H9 (cell line): ENCODE measurements at regions not wholly inside any gene's neighbourhood (a gene's known extent, or its start where the extent isn't known, plus 50 kb on each side); places are given as distances from the start of the nearest gene placed in this dataset.

ENCODE experiments used
- DNase-seq: peaks from one replicate; pipeline ENCODE4 v3.0.0-alpha.2; 2017
- H2AFZ ChIP-seq: one replicate; pipeline ENCODE4 v1.6.1; 2013; ENCODE audit warnings: mild to moderate bottlenecking, low read length, control low read depth, moderate library complexity
- H2AK5ac ChIP-seq: 2 replicates; pipeline ENCODE4 v1.6.1; 2013; ENCODE audit warnings: low read length, control low read depth, mixed read lengths; ENCODE audit not compliant: insufficient read length
- H2BK120ac ChIP-seq: one replicate; pipeline ENCODE4 v1.6.1; 2013; ENCODE audit warnings: low read depth, mild to moderate bottlenecking, low read length, control low read depth, inconsistent platforms; ENCODE audit not compliant: poor library complexity, severe bottlenecking
- H2BK12ac ChIP-seq: 2 replicates; pipeline ENCODE4 v1.6.1; 2013; ENCODE audit warnings: low read length, control low read depth, mixed read lengths, low read depth; ENCODE audit not compliant: insufficient read length
- H2BK15ac ChIP-seq: 2 replicates; pipeline ENCODE4 v1.6.1; 2013; ENCODE audit warnings: low read depth, low read length, control low read depth
- H2BK20ac ChIP-seq: one replicate; pipeline ENCODE4 v1.6.1; 2013; ENCODE audit warnings: low read depth, mild to moderate bottlenecking, low read length, control low read depth, inconsistent platforms; ENCODE audit not compliant: poor library complexity, severe bottlenecking
- H2BK5ac ChIP-seq: 2 replicates; pipeline ENCODE4 v1.6.1; 2013; ENCODE audit warnings: low read length, control low read depth, mixed read lengths; ENCODE audit not compliant: insufficient read length
- H3K14ac ChIP-seq: 2 replicates; pipeline ENCODE4 v1.6.1; 2013; ENCODE audit warnings: low read length, control low read depth; ENCODE audit not compliant: insufficient read depth
- H3K18ac ChIP-seq: 2 replicates; pipeline ENCODE4 v1.6.1; 2013; ENCODE audit warnings: low read depth, mild to moderate bottlenecking, mixed read lengths, low read length, control low read depth; ENCODE audit not compliant: insufficient read length
- H3K23ac ChIP-seq: 2 replicates; pipeline ENCODE4 v1.6.1; 2013; ENCODE audit warnings: low read length, control low read depth, mixed read lengths, low read depth; ENCODE audit not compliant: insufficient read length
- H3K23me2 ChIP-seq: 2 replicates; pipeline ENCODE4 v1.6.1; 2013; ENCODE audit warnings: low read depth, mild to moderate bottlenecking, mixed read lengths, low read length, control low read depth; ENCODE audit not compliant: insufficient read length, poor library complexity, severe bottlenecking
- H3K27ac ChIP-seq: 2 replicates; pipeline ENCODE4 v1.5.1; 2013; ENCODE audit warnings: low read length, control low read depth, mixed read lengths, low read depth; ENCODE audit not compliant: insufficient read length
- H3K27me3 ChIP-seq: 2 replicates; pipeline ENCODE4 v1.6.1; 2013; ENCODE audit warnings: low read length, control low read depth, inconsistent platforms; ENCODE audit not compliant: insufficient read depth
- H3K4ac ChIP-seq: 2 replicates; pipeline ENCODE4 v1.6.1; 2013; ENCODE audit warnings: low read depth, mild to moderate bottlenecking, control low read depth, inconsistent platforms, low read length, moderate library complexity
- H3K4me1 ChIP-seq: 2 replicates; pipeline ENCODE4 v1.6.1; 2013; ENCODE audit warnings: low read length, control low read depth, inconsistent platforms; ENCODE audit not compliant: insufficient read depth
- H3K4me2 ChIP-seq: 2 replicates; pipeline ENCODE4 v1.6.1; 2013; ENCODE audit warnings: low read length, control low read depth, mixed read lengths; ENCODE audit not compliant: insufficient read length, insufficient read depth
- H3K56ac ChIP-seq: 2 replicates; pipeline ENCODE4 v1.6.1; 2013; ENCODE audit warnings: low read depth, mild to moderate bottlenecking, mixed read lengths, low read length, control low read depth; ENCODE audit not compliant: insufficient read length
- H3K79me1 ChIP-seq: 2 replicates; pipeline ENCODE4 v1.6.1; 2013; ENCODE audit warnings: low read depth, mild to moderate bottlenecking, moderate library complexity, low read length, control low read depth, inconsistent platforms; ENCODE audit not compliant: insufficient read depth, poor library complexity, severe bottlenecking
- H3K79me2 ChIP-seq: 2 replicates; pipeline ENCODE4 v1.6.1; 2013; ENCODE audit warnings: low read length, control low read depth, inconsistent platforms; ENCODE audit not compliant: insufficient read depth
- H3K9ac ChIP-seq: 2 replicates; pipeline ENCODE4 v1.6.1; 2013; ENCODE audit warnings: low read length, control low read depth, mixed read lengths; ENCODE audit not compliant: insufficient read length; ENCODE audit errors: extremely low read depth
- H3K9me3 ChIP-seq: one replicate; pipeline ENCODE4 v1.6.1; 2013; ENCODE audit warnings: low read depth, low read length, inconsistent platforms; ENCODE audit not compliant: control insufficient read depth
- H3T11ph ChIP-seq: one replicate; pipeline ENCODE4 v1.6.1; 2013; ENCODE audit warnings: mild to moderate bottlenecking, low read length, control low read depth, inconsistent platforms
- H4K20me1 ChIP-seq: one replicate; pipeline ENCODE4 v1.6.1; 2013; ENCODE audit not compliant: control insufficient read depth, insufficient read length, insufficient read depth
- H4K5ac ChIP-seq: 2 replicates; pipeline ENCODE4 v1.6.1; 2013; ENCODE audit warnings: low read depth, mild to moderate bottlenecking, mixed read lengths, low read length, control low read depth; ENCODE audit not compliant: insufficient read length
- H4K8ac ChIP-seq: replicated peaks from 2 replicates; pipeline ENCODE4 v1.6.1; 2013; ENCODE audit warnings: low read length, control low read depth, mixed read lengths, low read depth; ENCODE audit not compliant: insufficient read length
- H4K91ac ChIP-seq: 2 replicates; pipeline ENCODE4 v1.6.1; 2013; ENCODE audit warnings: low read depth, mild to moderate bottlenecking, moderate library complexity, mixed read lengths, low read length, control low read depth; ENCODE audit not compliant: insufficient read length
- H3K27ac Mint-ChIP-seq, 3 experiments: 2 replicates in 2 of 3; 3 replicates in 1 of 3; pipeline ENCODE4 v1.8.0; 2020 to 2021; ENCODE audit warnings: mixed read lengths in 3 of 3, mild to moderate bottlenecking in 1 of 3, moderate library complexity in 1 of 3
- H3K27me3 Mint-ChIP-seq: 2 replicates; pipeline ENCODE4 v1.8.0; 2021; ENCODE audit warnings: low read depth, mild to moderate bottlenecking, moderate library complexity, mixed read lengths
- H3K36me3 Mint-ChIP-seq, 3 experiments: 2 replicates in 2 of 3; 3 replicates in 1 of 3; pipeline ENCODE4 v1.8.0; 2020 to 2021; ENCODE audit warnings: low read depth in 3 of 3, mixed read lengths in 3 of 3; ENCODE audit not compliant: insufficient read depth in 1 of 3
- H3K4me1 Mint-ChIP-seq, 2 experiments: 2 replicates each; pipeline ENCODE4 v1.8.0; 2020; ENCODE audit warnings: mixed read lengths in 2 of 2
- H3K4me3 Mint-ChIP-seq, 2 experiments: 2 replicates in 1 of 2; 3 replicates in 1 of 2; pipeline ENCODE4 v1.8.0; 2020 to 2021; ENCODE audit warnings: mild to moderate bottlenecking in 2 of 2, mixed read lengths in 2 of 2, moderate library complexity in 1 of 2
- H3K9me3 Mint-ChIP-seq, 2 experiments: 2 replicates in 1 of 2; 3 replicates in 1 of 2; pipeline ENCODE4 v1.8.0; 2020; ENCODE audit warnings: mild to moderate bottlenecking in 2 of 2, mixed read lengths in 2 of 2, moderate library complexity in 1 of 2
- WGBS: extraction: QIAGEN DNeasy Blood & Tissue Kit; methylation state at CpG from one replicate; pipeline ENCODE4 v1.1.7; 2013; ENCODE audit warnings: missing lambda C conversion rate, low lambda C conversion rate, mixed read lengths; ENCODE audit not compliant: insufficient read length; ENCODE audit errors: extremely low coverage; 5-methylcytosine and 5-hydroxymethylcytosine counted together
- TF ChIP-seq, protein P1 (sequence below): fragments of 200-600 bp; sonication (generic); conservative IDR thresholded peaks from 3 replicates; pipeline ENCODE4 v1.8.0; 2021; ENCODE audit warnings: antibody characterized with exemption, mild to moderate bottlenecking

DNA sequence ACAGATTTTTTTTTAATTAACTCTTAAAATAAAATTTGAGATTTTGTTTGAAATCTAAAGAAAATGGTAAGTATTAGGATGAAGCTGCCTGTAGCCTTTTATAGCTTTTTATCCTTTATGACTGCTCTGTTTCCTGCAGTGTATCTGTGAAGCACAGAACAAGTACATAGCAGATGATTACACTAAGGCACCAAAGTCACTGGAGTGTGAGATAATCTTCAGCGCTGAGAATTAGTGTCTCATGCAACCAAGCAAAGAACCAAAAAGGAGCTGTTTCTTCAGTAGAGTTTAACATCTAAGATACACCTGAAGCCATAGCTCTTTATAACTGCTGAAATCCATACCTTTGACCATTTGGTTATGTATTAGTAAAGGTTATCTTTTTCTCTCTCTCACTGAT is 1989.8 kb upstream of the PCDH10 start:
- no peak overlapping the region for H3T11ph ChIP-seq
- H4K20me1 ChIP-seq, result no peaks in the 10 kb centered on the region
- Mint-ChIP-seq H3K27ac (no peak overlapping the region), H3K9me3 (no peaks in the 10 kb centered on the region), H3K27me3 (no peaks in the 10 kb centered on the region), H3K4me3 (no peak overlapping the region), H3K36me3 (0 out of 7 replicates have a peak, but pooled peaks cover 0 to 1% (median 0%) of the 10 kb centered on the region in 3 experiments), H3K4me1 (peaks cover 7 to 12% of the 10 kb centered on the region in 2 experiments)
- H2AK5ac ChIP-seq, result no peak overlapping the region
- H3K4ac ChIP-seq, result no peak overlapping the region
- no peak overlapping the region for H2BK5ac ChIP-seq
- H3K4me1 ChIP-seq, result no peaks in the 10 kb centered on the region
- no peak overlapping the region for H3K4me2 ChIP-seq
- H4K91ac ChIP-seq, result no peak overlapping the region
- H3K9me3 ChIP-seq, result no peaks in the 10 kb centered on the region
- no peak overlapping the region for H3K18ac ChIP-seq
- H3K27ac ChIP-seq, result no peak overlapping the region
- H3K79me2 ChIP-seq, result no peaks in the 10 kb centered on the region
- H3K23me2 ChIP-seq, result no peaks in the 10 kb centered on the region
- no peak overlapping the region for H3K23ac ChIP-seq
- no peak overlapping the region for H4K5ac ChIP-seq
- no peaks in the 10 kb centered on the region for H3K79me1 ChIP-seq
- no peak overlapping the region for H2BK120ac ChIP-seq
- TF ChIP-seq, protein P1, sequence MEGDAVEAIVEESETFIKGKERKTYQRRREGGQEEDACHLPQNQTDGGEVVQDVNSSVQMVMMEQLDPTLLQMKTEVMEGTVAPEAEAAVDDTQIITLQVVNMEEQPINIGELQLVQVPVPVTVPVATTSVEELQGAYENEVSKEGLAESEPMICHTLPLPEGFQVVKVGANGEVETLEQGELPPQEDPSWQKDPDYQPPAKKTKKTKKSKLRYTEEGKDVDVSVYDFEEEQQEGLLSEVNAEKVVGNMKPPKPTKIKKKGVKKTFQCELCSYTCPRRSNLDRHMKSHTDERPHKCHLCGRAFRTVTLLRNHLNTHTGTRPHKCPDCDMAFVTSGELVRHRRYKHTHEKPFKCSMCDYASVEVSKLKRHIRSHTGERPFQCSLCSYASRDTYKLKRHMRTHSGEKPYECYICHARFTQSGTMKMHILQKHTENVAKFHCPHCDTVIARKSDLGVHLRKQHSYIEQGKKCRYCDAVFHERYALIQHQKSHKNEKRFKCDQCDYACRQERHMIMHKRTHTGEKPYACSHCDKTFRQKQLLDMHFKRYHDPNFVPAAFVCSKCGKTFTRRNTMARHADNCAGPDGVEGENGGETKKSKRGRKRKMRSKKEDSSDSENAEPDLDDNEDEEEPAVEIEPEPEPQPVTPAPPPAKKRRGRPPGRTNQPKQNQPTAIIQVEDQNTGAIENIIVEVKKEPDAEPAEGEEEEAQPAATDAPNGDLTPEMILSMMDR, result no peak
- H2BK20ac ChIP-seq, result no peak overlapping the region
- H3K27me3 ChIP-seq, result no peaks in the 10 kb centered on the region
- WGBS, result no CpG with 5 or more reads among the region's 1 CpG
- no peak overlapping the region for H4K8ac ChIP-seq
- H2BK15ac ChIP-seq, result no peak overlapping the region
- no peak overlapping the region for H3K56ac ChIP-seq
- no peak overlapping the region for H2AFZ ChIP-seq
- no peak overlapping the region for H3K14ac ChIP-seq
- no peak overlapping the region for H2BK12ac ChIP-seq
- no peak overlapping the region for H3K9ac ChIP-seq
- DNase-seq, result no peak
